ENCODE measurements at regions not wholly inside any gene's neighbourhood (a gene's known extent, or its start where the extent isn't known, plus 50 kb on each side); places are given as distances from the start of the nearest gene placed in this dataset.
"Not testable (repeated sequence)": the region's sequence is repeated elsewhere in the genome, so short reads cannot be mapped to it uniquely, and the experiment has no call there.

GRCh38 chr2:195092341-195092740 lies 564.7 kb upstream of the SLC39A10 start (continued):
- TF ChIP-seq BHLHE40 (IDR thresholded peaks at IDR 0.05; ENCODE audit: borderline replicate concordance in 1 of 2, low read depth in 2 of 2, low read length in 1 of 2) (no peak), ELK1 (IDR thresholded peaks at IDR 0.05; ENCODE audit: low read depth, low read length) (no peak), RBBP5 (conservative IDR thresholded peaks at IDR 0.05) (no peak), SMARCA5 (IDR thresholded peaks at IDR 0.05) (no peak), STAT1 (conservative IDR thresholded peaks at IDR 0.05) (no peak)

GRCh38 chr2:195072806-195073205 lies 584.2 kb upstream of the SLC39A10 start:
- CTCF ChIA-PET, result not testable (repeated sequence)

GRCh38 chr2:195057001-195057400 lies 600.0 kb upstream of the SLC39A10 start:
- WGBS (ENCODE audit: insufficient coverage, insufficient replicate concordance, low lambda C conversion rate, missing lambda C conversion rate), result 8% methylated on average over 2 of the region's 2 CpGs
- TF ChIP-seq RELA (IDR thresholded peaks at IDR 0.05; ENCODE audit: borderline replicate concordance, partially characterized antibody) (no peak), JUND (IDR thresholded peaks at IDR 0.05; ENCODE audit: low read depth, low read length) (no peak), ATF2 (IDR thresholded peaks at IDR 0.05; ENCODE audit: low read length) (no peak), E4F1 (IDR thresholded peaks at IDR 0.05; ENCODE audit: borderline replicate concordance, partially characterized antibody) (no peak), NRF1 (conservative IDR thresholded peaks at IDR 0.05; ENCODE audit: low read depth, low read length) (no peak), GABPA (IDR thresholded peaks at IDR 0.05; ENCODE audit: low read depth) (no peak), IKZF2 (IDR thresholded peaks at IDR 0.05) (no peak), NFIC (IDR thresholded peaks at IDR 0.05; ENCODE audit: low read depth, low read length) (no peak)

More at GRCh38 chr2:195072806-195073205, 584.2 kb upstream of the SLC39A10 start:
- DNase-seq (ENCODE audit: low read depth, low spot score); H3K9ac ChIP-seq (ENCODE audit: control insufficient read depth, insufficient read depth, low read length); H2AFZ ChIP-seq (ENCODE audit: control insufficient read depth, low read depth, low read length); BruUV-seq (replicated peaks); H3K4me1 ChIP-seq (ENCODE audit: control insufficient read depth, insufficient read depth, low read length); H3K79me2 ChIP-seq (ENCODE audit: control insufficient read depth, insufficient read depth, low read length); in situ Hi-C loops (cut with MboI); POLR2A ChIA-PET; H3K4me2 ChIP-seq (ENCODE audit: control insufficient read depth, insufficient read depth); H3K27ac ChIP-seq (ENCODE audit: control insufficient read depth, insufficient read depth); intact Hi-C loops (cut with micrococcal nuclease; ENCODE audit: unreplicated experiment); FAIRE-seq; H3K36me3 ChIP-seq (ENCODE audit: control insufficient read depth in 2 of 2, insufficient read depth in 2 of 2, low read length in 1 of 2); RAD21 ChIA-PET (ENCODE audit: unreplicated experiment); ATAC-seq; H3K27me3 ChIP-seq (replicated peaks in 1 of 2; ENCODE audit: control insufficient read depth in 2 of 2, insufficient read depth in 2 of 2, low read length in 1 of 2); H4K20me1 ChIP-seq (ENCODE audit: control insufficient read depth, insufficient read depth); SMC1A ChIA-PET (ENCODE audit: uncharacterized antibody, unreplicated experiment); H3K4me3 ChIP-seq; H3K9me3 ChIP-seq (replicated peaks; ENCODE audit: control insufficient read depth, insufficient read depth, low read length): not testable (repeated sequence)
- 17% methylated on average over 4 of the region's 13 CpGs for WGBS (ENCODE audit: insufficient coverage, insufficient replicate concordance, low lambda C conversion rate, missing lambda C conversion rate)

More at GRCh38 chr2:195057001-195057400, 600.0 kb upstream of the SLC39A10 start:
- CTCF ChIA-PET, result interaction anchor here (0.5 kb wide), 1 partner anchor 262 kb away, joined by 3 read pairs; no protein-coding TSS in a partner anchor
- in situ Hi-C loops (cut with MboI), result no loop called here
- H3K27ac ChIP-seq (ENCODE audit: control insufficient read depth, insufficient read depth), result no peak overlapping the region
- SMC1A ChIA-PET (ENCODE audit: uncharacterized antibody, unreplicated experiment), result no interaction called here
- FAIRE-seq (no peak), DNase-seq (ENCODE audit: low read depth, low spot score) (no peak), ATAC-seq (no peak)
- no peaks in the 10 kb centered on the region for H3K79me2 ChIP-seq (ENCODE audit: control insufficient read depth, insufficient read depth, low read length)
- no TSS peak for BruUV-seq (replicated peaks)
- no peaks in the 10 kb centered on the region for H3K36me3 ChIP-seq (ENCODE audit: control insufficient read depth in 2 of 2, insufficient read depth in 2 of 2, low read length in 1 of 2)
- no peak overlapping the region for H3K4me3 ChIP-seq
- no peaks in the 10 kb centered on the region for H3K9me3 ChIP-seq (replicated peaks; ENCODE audit: control insufficient read depth, insufficient read depth, low read length)
- H3K9ac ChIP-seq (ENCODE audit: control insufficient read depth, insufficient read depth, low read length), result no peak overlapping the region
- no peak overlapping the region for H2AFZ ChIP-seq (ENCODE audit: control insufficient read depth, low read depth, low read length)
- H3K4me2 ChIP-seq (ENCODE audit: control insufficient read depth, insufficient read depth), result no peak overlapping the region
- H3K4me1 ChIP-seq (ENCODE audit: control insufficient read depth, insufficient read depth, low read length), result no peaks in the 10 kb centered on the region
- intact Hi-C loops (cut with micrococcal nuclease; ENCODE audit: unreplicated experiment), result no loop called here
- POLR2A ChIA-PET, result no interaction called here
- RAD21 ChIA-PET (ENCODE audit: unreplicated experiment), result no interaction called here
- H4K20me1 ChIP-seq (ENCODE audit: control insufficient read depth, insufficient read depth), result no peaks in the 10 kb centered on the region
- H3K27me3 ChIP-seq (replicated peaks in 1 of 2; ENCODE audit: control insufficient read depth in 2 of 2, insufficient read depth in 2 of 2, low read length in 1 of 2), result no peaks in the 10 kb centered on the region

Measured in GM12878 (cell line).